ENCODE measurements at regions not wholly inside any gene's neighbourhood (a gene's known extent, or its start where the extent isn't known, plus 50 kb on each side); places are given as distances from the start of the nearest gene placed in this dataset.

DNA sequence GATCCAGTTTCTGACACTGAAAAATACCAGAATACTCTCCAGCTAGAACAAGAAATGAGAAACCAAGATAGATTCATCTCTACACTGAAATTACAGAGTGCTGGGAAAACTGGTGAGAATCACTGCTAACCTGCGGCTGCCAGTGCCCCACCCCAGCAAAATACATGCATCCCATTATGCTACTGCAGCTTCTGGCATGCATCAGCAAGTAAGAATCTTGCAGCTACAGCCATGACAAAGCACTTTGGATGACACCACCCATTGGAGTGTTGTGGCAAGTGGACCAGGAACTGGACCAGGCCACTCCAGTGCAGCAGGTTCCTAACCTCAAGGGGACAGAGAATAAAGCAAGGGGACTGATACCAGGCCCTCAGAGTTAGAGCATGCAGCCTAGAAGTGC, 378.8 kb upstream of the ETAA1 start:
- TF ChIP-seq, protein P1, sequence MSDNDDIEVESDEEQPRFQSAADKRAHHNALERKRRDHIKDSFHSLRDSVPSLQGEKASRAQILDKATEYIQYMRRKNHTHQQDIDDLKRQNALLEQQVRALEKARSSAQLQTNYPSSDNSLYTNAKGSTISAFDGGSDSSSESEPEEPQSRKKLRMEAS (IDR thresholded peaks at IDR 0.05) = no peak
- TF ChIP-seq ZBTB7A (IDR thresholded peaks at IDR 0.05; ENCODE audit: low read depth) (no peak), TAF1 (IDR thresholded peaks at IDR 0.05; ENCODE audit: low read depth) (no peak)

Data from Ishikawa (cell line).